ACC112 (cell line): ENCODE measurements at regions not wholly inside any gene's neighbourhood (a gene's known extent, or its start where the extent isn't known, plus 50 kb on each side); places are given as distances from the start of the nearest gene placed in this dataset.

Source experiments
- H2AFZ ChIP-seq: fragments of 200-600 bp; sonication (generic); one replicate; pipeline ENCODE4 v1.6.0; 2017; ENCODE audit warnings: antibody characterized with exemption, low read length; ENCODE audit not compliant: unreplicated experiment
- H3K27ac ChIP-seq: fragments of 200-600 bp; sonication (generic); 2 replicates; pipeline ENCODE4 v1.5.1; 2014; ENCODE audit warnings: low read depth, mild to moderate bottlenecking, antibody characterized with exemption, low read length, moderate library complexity
- H3K27me3 ChIP-seq: fragments of 200-600 bp; sonication (generic); 2 replicates; pipeline ENCODE4 v1.6.1; 2014; ENCODE audit warnings: mild to moderate bottlenecking, antibody characterized with exemption, low read length, moderate library complexity, mixed read lengths; ENCODE audit not compliant: insufficient read depth
- H3K36me3 ChIP-seq: fragments of 200-600 bp; sonication (generic); 2 replicates; pipeline ENCODE4 v1.6.1; 2016; ENCODE audit warnings: mild to moderate bottlenecking, antibody characterized with exemption, low read length, moderate library complexity, mixed read lengths; ENCODE audit not compliant: insufficient read depth
- H3K4me1 ChIP-seq: fragments of 200-600 bp; sonication (generic); one replicate; pipeline ENCODE4 v1.6.1; 2016; ENCODE audit warnings: low read length, mixed read lengths; ENCODE audit not compliant: insufficient read depth, unreplicated experiment, control insufficient read depth
- H3K4me3 ChIP-seq: fragments of 200-600 bp; sonication (generic); 2 replicates; pipeline ENCODE4 v1.5.1; 2014; ENCODE audit warnings: mild to moderate bottlenecking, low read depth, low read length
- H3K79me2 ChIP-seq: fragments of 200-600 bp; sonication (generic); one replicate; pipeline ENCODE4 v1.6.0; 2016; ENCODE audit warnings: low read length; ENCODE audit not compliant: control insufficient read depth, unreplicated experiment, insufficient read depth

DNA sequence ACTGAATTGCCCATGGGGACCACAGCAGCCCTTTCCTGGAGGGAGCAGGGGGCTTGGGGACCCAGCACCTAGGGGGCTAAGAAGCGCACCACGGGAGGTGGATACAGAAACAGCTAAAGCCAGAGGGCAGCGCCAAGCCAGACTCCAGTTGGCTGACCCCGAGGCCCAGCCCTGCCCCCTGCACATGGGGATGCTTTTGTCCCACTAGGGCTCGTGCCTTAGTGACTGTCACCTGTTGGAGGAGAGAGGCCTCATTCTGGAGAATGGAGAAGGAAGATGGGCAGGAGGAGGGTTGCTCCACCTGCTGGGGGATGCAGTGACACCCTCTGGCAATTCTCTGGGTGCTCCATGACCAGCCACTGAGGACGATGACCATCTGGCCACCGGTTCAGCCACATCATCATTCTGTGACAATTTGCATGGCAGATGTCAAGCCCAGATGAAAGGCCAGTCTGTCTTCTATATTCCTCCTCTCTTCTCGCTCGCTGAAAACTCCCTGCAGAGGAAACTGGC is 167.8 kb upstream of the TLE3 start:
- Histone ChIP-seq H3K4me1 (peaks cover 27% of the 10 kb centered on the region), H3K4me3 (no peak overlapping the region), H3K79me2 (no peaks in the 10 kb centered on the region), H3K36me3 (no peaks in the 10 kb centered on the region), H3K27ac (no peak overlapping the region), H2AFZ (no peak overlapping the region), H3K27me3 (no peaks in the 10 kb centered on the region)

DNA sequence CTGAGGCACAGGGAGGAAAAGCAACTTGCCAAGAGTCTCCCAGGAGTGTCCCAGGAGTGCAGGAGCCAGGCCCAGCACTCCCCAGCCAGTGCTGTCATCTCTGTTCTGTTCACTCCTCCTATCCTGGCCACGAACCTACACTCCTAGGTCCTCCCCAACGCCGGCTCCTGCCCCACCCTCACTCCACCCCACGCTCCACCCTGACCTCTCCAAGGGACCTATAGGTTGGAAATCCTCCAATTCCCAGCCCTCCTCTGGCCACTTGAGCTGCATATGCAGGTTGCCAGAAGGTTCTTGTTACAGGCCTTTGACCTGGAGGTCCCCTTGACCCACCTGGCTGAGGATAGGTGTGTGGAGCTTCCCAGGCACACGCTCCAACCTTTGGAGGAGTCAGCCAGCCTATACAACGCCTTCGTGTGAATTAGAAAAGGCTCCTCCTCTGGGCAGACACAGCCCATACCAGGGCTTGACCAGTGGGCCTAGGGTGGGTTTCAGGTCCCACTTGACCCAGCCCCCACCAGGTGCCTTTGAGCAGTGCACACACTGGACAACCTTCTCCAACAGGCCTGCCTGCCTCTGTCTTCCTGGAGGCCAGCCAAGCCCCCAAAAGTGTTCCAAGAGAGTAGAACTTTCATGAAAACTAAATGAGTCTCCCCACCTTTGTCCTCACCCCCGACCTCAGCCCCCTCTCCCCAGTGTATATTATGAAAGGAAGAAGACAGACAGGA is 167.2 kb upstream of the TLE3 start:
- no peak overlapping the region for H3K27ac ChIP-seq
- no peaks in the 10 kb centered on the region for H3K79me2 ChIP-seq
- H2AFZ ChIP-seq: no peak overlapping the region
- H3K36me3 ChIP-seq: no peaks in the 10 kb centered on the region
- H3K4me3 ChIP-seq: no peak overlapping the region
- H3K27me3 ChIP-seq: no peaks in the 10 kb centered on the region
- H3K4me1 ChIP-seq: peaks cover 21% of the 10 kb centered on the region

DNA sequence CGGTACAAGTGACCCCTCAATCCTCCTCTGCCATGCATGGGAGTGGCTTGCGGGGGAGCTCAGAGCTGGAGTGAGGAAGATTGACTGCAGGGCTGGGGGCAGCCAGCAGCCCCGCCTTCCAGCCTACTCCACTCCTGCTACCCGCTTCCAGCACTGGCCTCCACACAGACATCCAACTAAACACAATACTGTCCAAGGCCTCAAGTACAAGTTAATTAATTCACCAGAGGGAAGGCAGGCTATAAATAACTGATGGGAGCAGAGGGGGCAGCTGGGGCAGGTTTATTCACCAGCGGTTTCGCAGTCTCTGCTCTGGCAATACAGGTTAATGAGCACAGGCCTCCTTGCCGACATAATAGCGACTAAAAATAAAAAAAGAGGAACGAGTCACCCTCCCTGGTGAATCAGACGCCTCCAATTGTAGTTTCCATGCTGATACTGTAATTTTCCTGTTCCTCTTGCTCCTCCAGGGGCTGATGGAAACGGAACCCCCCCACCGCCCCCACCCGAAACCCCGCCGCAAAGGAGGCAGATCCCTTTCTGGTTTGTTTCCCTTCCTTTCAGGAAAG is 166.4 kb upstream of the TLE3 start:
- Histone ChIP-seq H3K27ac (no peak overlapping the region), H2AFZ (no peak overlapping the region), H3K79me2 (no peaks in the 10 kb centered on the region), H3K4me3 (no peak overlapping the region), H3K36me3 (no peaks in the 10 kb centered on the region), H3K27me3 (no peaks in the 10 kb centered on the region), H3K4me1 (peaks cover 17% of the 10 kb centered on the region)

DNA sequence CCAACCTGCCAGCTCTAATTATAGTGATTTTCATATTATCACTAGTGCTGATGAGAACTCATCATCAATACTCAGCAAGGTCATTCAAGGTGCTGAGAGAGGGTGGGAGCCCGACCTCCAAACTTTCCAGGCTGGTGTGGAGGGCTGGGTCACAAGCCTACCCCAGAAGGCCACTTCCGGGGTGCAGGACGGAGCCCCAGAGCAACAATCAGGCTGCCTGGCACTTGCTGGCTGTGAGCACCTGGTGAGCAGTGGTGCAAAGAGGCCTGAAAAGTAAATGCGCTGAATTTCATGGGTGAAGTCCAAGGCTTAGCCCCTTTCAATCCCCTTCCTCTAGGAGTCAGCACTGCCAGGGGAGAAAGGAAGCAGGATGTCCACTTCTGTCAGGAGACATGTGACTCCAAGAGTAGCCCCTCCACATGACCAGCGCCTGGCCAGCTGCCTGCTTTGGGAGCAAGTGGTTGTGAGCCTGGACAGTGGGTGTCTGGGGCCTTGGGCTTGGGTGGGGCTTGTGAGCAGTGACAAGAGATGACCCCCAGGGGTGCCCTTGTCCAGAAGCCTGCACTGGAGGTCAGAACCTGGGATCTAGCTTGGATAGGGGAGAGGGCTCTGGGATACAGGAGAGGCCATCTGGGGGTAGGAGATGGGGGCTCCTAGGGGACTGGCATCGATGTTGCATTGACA is 165.0 kb upstream of the TLE3 start:
- Histone ChIP-seq H3K36me3 (no peaks in the 10 kb centered on the region), H3K27me3 (no peaks in the 10 kb centered on the region), H3K4me1 (peaks cover 24% of the 10 kb centered on the region), H3K27ac (no peak overlapping the region), H3K79me2 (no peaks in the 10 kb centered on the region), H2AFZ (no peak overlapping the region), H3K4me3 (no peak overlapping the region)

DNA sequence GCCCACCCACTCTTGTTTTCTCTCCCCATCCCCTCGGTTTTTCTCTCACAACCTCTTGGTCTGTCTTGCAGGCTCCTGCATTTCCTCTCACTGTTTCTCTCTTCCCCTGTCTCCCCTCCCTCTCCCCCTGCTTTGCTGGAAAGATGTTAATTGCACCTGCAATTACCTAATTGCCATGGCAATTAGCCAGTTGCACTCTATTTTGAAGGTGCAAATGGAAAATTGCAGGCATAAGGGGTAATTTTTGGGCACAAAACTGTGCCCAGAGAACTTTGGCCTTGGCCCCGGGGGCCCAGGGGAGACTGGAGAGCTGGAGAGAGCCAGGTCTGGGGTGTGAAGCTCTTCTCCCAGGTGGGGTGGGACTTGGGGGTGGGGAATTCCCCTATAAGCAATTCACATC is 164.5 kb upstream of the TLE3 start:
- no peaks in the 10 kb centered on the region for H3K36me3 ChIP-seq
- no peaks in the 10 kb centered on the region for H3K79me2 ChIP-seq
- peaks cover 20% of the 10 kb centered on the region for H3K4me1 ChIP-seq
- no peak overlapping the region for H3K4me3 ChIP-seq
- no peaks in the 10 kb centered on the region for H3K27me3 ChIP-seq
- H2AFZ ChIP-seq: no peak overlapping the region
- H3K27ac ChIP-seq: no peak overlapping the region

DNA sequence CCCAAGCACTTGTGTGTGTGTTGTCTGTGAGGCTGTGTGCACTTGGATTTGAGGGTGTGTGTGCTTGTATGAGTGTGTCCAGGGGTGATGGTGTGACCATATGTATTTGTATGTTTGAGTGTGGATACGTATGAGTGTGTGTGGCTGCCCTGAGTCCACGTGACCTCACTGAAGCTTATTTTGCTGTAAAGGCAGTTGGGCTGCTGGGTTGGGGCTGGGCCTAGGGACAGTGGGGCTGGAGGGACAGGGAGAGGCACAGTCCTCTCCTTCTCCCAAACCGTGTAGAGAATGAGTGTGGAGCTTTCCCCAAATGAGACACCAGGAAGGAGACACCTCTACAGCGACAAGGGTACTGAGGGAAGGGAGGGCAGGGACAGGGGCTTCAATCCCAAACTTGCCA is 163.4 kb upstream of the TLE3 start:
- no peak overlapping the region for H2AFZ ChIP-seq
- no peak overlapping the region for H3K4me3 ChIP-seq
- H3K27me3 ChIP-seq: no peaks in the 10 kb centered on the region
- H3K27ac ChIP-seq: no peak overlapping the region
- no peaks in the 10 kb centered on the region for H3K79me2 ChIP-seq
- H3K4me1 ChIP-seq: peaks cover 11% of the 10 kb centered on the region
- no peaks in the 10 kb centered on the region for H3K36me3 ChIP-seq

DNA sequence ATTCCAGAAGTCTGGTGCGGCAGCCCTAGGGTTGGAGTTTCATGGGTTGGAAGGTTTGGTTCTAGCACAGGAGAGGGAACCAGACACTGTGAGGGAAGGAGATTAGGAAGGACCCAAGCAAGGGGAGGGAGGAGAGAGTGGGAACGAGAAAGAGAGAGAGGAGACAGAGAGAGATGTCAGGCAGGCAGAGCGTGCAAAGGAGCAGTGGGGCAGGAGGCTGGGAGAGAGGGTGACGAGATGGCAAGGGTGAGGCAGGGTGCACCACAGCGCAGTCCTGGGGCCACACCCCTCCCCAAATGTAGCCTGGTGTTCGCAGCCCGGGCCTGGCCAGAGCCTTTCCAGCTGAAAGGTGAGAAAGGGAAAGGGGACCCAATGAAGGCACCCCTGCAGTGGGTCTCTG is 162.9 kb upstream of the TLE3 start:
- H3K36me3 ChIP-seq: no peaks in the 10 kb centered on the region
- H3K4me3 ChIP-seq: no peak overlapping the region
- H3K27me3 ChIP-seq: no peaks in the 10 kb centered on the region

DNA sequence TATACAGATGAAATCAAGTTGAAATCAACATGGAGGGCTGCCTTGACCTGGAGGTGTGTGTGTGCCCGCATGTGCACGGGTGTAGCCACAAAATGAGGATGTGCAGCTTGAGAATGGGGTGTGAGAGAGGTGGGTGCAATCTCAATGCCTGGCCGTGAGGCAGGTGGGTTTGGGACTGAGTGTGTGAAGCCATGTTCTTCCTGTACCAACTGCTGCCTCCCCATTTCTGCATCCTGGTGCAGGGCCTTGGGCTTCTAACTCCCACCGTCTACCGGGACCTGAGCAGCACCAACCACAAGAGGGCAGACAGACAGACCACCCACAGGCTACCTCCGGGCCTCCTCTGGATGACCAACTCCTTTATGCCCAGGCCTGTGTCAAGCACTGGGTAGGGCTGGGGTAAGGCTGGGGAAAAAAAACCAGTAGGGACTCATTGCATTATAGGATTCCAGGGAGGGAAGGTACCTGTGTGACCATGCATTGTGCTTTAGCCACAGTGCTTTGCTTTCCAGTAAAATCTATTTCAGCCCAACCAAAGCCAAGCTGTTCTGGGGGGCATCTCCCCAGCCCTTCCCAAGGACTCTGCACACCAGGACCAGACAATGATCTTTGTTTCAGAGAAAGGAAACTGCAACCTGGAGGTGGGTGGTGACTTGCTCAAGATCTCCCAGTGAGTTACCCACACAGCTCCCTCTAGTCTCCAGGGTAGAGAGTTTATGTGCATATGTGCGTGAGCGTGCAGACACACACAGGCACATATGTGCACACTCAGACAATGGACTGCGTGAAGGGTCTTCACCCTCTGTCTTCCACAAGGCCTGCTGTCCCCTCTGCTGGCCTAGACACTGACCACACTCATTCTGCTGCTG is 162.2 kb upstream of the TLE3 start:
- no peak overlapping the region for H2AFZ ChIP-seq
- no peak overlapping the region for H3K27ac ChIP-seq
- H3K4me3 ChIP-seq: no peak overlapping the region
- no peaks in the 10 kb centered on the region for H3K36me3 ChIP-seq
- H3K27me3 ChIP-seq: no peaks in the 10 kb centered on the region
- H3K4me1 ChIP-seq: peaks cover 11% of the 10 kb centered on the region
- no peaks in the 10 kb centered on the region for H3K79me2 ChIP-seq

More for the DNA sequence above, 162.9 kb upstream of the TLE3 start:
- no peaks in the 10 kb centered on the region for H3K79me2 ChIP-seq
- no peak overlapping the region for H3K27ac ChIP-seq
- H3K4me1 ChIP-seq: peaks cover 11% of the 10 kb centered on the region
- H2AFZ ChIP-seq: no peak overlapping the region

DNA sequence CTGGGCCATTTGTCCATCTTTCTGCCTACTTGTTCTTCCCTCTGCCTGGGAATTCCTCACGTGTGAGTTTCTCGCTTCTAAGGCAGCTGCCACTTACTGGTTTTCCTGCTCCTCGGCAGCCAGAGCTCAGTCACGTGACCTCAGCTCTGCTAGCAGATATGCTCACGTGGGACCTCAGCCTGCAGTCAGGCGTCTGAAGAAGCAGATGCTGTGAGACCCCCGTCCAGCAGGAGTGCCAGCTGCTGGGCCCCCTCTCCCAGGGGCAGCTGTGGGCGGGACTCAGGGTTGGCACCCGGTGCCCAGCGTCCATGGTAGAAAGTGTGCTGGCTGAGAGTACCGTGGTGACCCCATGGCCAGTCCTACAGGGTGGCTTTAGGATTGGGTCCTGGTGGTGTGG is 161.3 kb upstream of the TLE3 start:
- Histone ChIP-seq H3K27ac (no peak overlapping the region), H3K4me3 (no peak overlapping the region), H3K4me1 (peaks cover 10% of the 10 kb centered on the region), H3K36me3 (no peaks in the 10 kb centered on the region), H3K27me3 (no peaks in the 10 kb centered on the region), H3K79me2 (no peaks in the 10 kb centered on the region), H2AFZ (no peak overlapping the region)

DNA sequence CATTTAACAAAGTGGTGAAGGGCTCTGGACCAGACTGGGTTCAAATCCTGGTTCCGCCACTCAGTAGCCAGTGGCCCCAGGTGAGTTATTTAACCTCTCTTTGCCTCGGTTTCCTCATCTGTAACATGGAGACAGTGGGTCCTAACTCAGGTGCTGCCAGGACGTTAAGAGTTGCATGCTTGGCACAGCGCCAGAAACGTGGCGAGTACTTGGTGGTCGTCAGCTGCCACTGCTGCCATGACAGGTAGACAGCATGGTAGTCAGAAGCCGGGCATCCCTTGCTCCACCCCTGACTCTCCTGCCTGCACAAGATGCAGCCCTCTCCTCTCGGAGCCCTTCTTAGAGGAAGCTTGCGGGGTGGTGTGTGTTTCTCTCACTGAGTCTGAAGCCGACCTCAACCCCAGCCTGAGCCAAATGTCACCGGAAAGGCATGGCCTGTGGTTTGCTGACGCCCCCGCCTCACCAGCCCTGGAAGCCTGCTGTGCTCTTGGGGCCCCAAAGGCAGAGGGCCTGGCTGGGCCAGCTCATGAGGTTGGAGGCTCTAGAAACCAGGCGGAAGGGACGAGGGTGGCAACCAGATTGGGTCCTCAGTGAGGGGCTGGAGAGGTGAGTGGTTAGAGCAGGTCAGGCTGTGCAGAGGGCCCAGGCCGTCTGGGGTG is 160.8 kb upstream of the TLE3 start:
- H3K27ac ChIP-seq: no peak overlapping the region
- no peaks in the 10 kb centered on the region for H3K79me2 ChIP-seq
- H2AFZ ChIP-seq: no peak overlapping the region
- H3K27me3 ChIP-seq: no peaks in the 10 kb centered on the region
- H3K4me1 ChIP-seq: peaks cover 7% of the 10 kb centered on the region
- no peak overlapping the region for H3K4me3 ChIP-seq
- no peaks in the 10 kb centered on the region for H3K36me3 ChIP-seq
